ENCODE measurements at regions not wholly inside any gene's neighbourhood (a gene's known extent, or its start where the extent isn't known, plus 50 kb on each side); places are given as distances from the start of the nearest gene placed in this dataset.

DNA sequence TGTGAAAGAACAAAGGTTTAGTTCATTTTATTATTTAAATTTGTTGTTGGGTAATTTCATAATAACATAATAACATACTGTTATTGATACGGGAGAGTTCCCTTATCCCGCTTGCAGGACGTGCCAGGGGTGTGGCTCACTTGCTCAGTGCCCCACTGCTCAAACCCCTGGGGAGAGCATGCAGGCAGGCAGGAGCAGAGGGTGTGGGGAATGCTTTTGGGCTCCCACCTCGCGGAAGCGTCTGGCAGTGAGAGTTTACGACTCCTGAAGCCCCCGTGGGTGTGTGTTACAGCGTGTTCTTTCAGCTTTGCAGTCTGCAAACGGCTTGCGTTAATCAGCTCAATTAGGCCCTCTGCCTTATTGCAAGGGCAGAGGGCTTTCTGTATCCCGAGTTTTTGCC is 675.9 kb downstream of the SEMA5A start:
- Histone ChIP-seq H3K27me3 (ENCODE audit: control insufficient read depth, insufficient read depth, low read length) (no peaks in the 10 kb centered on the region), H3K4me3 (ENCODE audit: insufficient read depth, low read depth, low read length) (no peak overlapping the region), H3K36me3 (replicated peaks; ENCODE audit: control insufficient read depth, insufficient read depth, low read length) (no peaks in the 10 kb centered on the region)
- DNase-seq: no peak

DNA sequence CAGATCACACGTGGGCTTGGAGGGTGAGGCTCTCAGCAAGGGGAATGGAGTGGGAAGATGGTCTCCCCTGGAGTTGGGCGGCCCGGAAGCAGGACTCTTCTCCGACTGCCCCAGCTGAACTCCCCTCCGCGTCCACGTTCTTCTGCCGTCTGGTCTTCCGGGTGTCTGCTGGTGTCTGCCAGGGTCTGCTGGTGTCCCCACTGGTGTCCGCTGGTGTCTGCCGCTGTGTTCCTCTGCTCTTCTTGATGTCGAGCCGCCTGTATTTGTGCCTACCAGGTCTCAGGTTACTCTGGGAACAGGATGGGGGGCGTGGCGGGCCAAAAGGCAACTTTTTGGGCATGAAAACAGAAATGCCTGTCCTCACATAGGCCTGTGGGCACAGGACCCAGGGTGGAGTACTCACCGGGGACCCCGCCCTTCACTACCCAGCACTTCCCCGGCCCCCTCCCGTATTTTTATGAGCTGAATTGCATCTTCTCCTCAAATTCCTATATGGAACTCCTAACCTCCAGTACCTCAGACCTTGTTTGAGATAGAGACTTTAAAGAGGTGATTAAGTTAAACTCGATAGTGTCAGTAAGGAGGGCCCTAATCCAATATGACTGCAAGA is 675.4 kb downstream of the SEMA5A start:
- no peak for DNase-seq
- no peak overlapping the region for H3K4me3 ChIP-seq (ENCODE audit: insufficient read depth, low read depth, low read length)
- H3K27me3 ChIP-seq (ENCODE audit: control insufficient read depth, insufficient read depth, low read length): no peaks in the 10 kb centered on the region
- H3K36me3 ChIP-seq (replicated peaks; ENCODE audit: control insufficient read depth, insufficient read depth, low read length): no peaks in the 10 kb centered on the region

DNA sequence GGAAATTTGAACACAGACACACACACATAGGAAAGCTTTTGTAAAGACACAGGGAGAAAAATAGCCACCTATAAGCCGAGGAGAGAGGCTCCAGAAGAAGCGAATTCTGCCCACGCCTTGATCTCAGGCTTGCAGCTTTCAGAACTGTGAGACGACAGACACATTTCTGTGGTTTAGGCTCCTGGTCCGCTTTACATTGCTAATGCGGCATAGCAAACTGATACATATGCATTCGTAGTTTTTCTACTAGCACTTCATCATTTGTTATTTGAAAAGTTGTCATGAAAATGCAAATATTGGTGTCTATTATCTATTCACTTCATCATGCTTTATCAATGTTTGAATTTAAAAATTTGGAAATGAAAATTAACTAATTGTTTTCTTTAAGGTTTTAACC is 674.9 kb downstream of the SEMA5A start:
- Histone ChIP-seq H3K36me3 (replicated peaks; ENCODE audit: control insufficient read depth, insufficient read depth, low read length) (no peaks in the 10 kb centered on the region), H3K4me3 (ENCODE audit: insufficient read depth, low read depth, low read length) (no peak overlapping the region), H3K27me3 (ENCODE audit: control insufficient read depth, insufficient read depth, low read length) (no peaks in the 10 kb centered on the region)
- no peak for DNase-seq

DNA sequence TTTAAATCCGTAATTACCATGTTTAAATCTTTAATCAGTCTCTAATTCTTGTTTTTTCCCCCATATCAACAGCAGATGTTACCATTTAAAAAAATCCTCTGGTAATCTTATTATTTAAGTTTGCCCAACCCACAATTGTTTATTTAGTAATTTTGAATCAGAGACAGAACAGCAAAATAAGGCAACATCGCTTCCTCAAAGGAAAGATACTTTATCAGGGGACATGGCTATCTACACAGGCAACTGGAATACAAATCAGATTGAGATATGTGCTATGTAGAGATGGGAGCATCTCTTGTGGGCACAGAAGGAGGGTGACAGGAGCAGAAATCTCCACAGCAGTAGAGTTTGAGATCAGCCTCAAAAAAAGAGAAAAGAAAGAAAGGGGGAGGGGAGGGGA is 674.4 kb downstream of the SEMA5A start:
- no peak for DNase-seq
- Histone ChIP-seq H3K4me3 (ENCODE audit: insufficient read depth, low read depth, low read length) (no peak overlapping the region), H3K36me3 (replicated peaks; ENCODE audit: control insufficient read depth, insufficient read depth, low read length) (no peaks in the 10 kb centered on the region), H3K27me3 (ENCODE audit: control insufficient read depth, insufficient read depth, low read length) (no peaks in the 10 kb centered on the region)

DNA sequence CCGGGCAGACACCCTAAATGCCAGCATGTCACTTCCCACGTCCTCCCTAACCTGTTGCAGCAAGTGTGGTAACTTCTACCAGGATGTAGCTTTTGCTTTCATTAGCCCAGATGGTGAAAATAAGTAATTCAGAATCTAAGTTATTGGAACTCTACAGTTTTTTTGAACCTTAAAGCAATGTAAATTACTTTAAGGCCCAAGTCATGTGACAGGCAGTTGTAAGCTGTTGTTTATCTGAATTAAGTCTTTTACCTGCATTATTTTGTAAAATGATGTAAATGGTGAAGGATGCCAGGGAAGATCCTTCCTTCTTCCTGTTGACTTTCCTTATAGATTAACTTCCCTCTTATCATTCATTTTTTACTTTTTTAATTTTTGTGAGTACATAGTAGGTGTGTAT is 670.2 kb downstream of the SEMA5A start:
- Histone ChIP-seq H3K4me3 (ENCODE audit: insufficient read depth, low read depth, low read length) (no peak overlapping the region), H3K36me3 (replicated peaks; ENCODE audit: control insufficient read depth, insufficient read depth, low read length) (no peaks in the 10 kb centered on the region), H3K27me3 (ENCODE audit: control insufficient read depth, insufficient read depth, low read length) (no peaks in the 10 kb centered on the region)
- DNase-seq: no peak

DNA sequence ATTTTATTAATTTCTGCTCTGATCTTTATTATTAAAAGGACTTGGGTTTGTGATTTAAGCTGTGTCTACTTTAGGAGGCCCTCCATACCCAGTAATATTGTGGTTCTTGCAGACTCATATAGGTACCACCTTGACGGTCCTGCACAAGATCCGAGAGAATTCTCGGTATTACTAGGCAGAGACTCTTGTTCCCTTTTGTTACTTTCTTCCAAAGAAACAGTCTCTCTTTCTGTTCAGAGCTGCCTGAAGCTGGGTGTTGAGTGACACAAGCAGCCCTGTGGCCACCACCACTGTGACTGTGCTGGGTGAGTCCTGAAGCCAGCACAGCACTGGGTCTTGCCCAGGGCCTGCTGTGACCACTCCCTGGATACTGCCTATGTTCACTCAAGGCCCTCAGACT is 666.6 kb downstream of the SEMA5A start:
- Histone ChIP-seq H3K4me3 (ENCODE audit: insufficient read depth, low read depth, low read length) (no peak overlapping the region), H3K36me3 (replicated peaks; ENCODE audit: control insufficient read depth, insufficient read depth, low read length) (no peaks in the 10 kb centered on the region), H3K27me3 (ENCODE audit: control insufficient read depth, insufficient read depth, low read length) (no peaks in the 10 kb centered on the region)
- DNase-seq: no peak

DNA sequence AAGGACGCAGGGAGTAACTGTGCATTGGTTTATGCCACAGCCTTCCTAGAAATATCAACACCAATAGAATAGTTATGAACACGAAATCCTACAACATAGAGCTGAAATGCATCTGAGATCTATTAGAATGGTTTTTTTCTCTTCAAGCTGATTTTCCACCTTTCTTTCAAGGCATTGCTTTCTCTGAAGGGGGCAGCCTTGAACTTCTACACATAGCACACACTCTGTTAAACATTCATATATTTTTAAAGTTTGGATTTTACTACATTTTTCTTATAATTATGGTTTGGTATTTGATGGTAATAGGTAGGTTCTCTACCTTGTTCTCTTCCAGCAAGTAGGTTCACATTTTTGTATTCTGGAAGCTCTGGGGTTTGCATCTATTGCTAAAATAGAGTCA is 661.8 kb downstream of the SEMA5A start:
- DNase-seq: no peak
- no peak overlapping the region for H3K4me3 ChIP-seq (ENCODE audit: insufficient read depth, low read depth, low read length)
- no peaks in the 10 kb centered on the region for H3K27me3 ChIP-seq (ENCODE audit: control insufficient read depth, insufficient read depth, low read length)
- H3K36me3 ChIP-seq (replicated peaks; ENCODE audit: control insufficient read depth, insufficient read depth, low read length): no peaks in the 10 kb centered on the region

DNA sequence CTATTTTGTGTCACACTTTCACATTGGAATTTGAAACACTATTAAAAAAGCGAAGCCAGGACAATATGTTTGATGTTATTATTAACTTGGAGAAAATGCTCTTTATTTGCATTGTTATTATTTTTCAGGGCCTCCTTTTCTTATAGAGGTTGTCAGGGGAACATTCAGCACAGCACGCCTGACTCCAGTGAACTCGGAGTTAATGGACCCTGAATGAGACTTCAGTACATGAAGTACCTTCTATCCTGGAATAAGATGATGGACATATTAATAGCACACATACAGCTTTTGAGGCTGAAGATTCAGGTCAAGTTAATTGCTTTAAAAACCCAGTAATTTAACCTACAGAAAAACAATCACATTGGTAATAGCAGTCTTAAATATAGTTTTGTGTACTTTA is 652.9 kb downstream of the SEMA5A start:
- Histone ChIP-seq H3K36me3 (replicated peaks; ENCODE audit: control insufficient read depth, insufficient read depth, low read length) (no peaks in the 10 kb centered on the region), H3K27me3 (ENCODE audit: control insufficient read depth, insufficient read depth, low read length) (no peaks in the 10 kb centered on the region), H3K4me3 (ENCODE audit: insufficient read depth, low read depth, low read length) (no peak overlapping the region)
- DNase-seq: no peak

DNA sequence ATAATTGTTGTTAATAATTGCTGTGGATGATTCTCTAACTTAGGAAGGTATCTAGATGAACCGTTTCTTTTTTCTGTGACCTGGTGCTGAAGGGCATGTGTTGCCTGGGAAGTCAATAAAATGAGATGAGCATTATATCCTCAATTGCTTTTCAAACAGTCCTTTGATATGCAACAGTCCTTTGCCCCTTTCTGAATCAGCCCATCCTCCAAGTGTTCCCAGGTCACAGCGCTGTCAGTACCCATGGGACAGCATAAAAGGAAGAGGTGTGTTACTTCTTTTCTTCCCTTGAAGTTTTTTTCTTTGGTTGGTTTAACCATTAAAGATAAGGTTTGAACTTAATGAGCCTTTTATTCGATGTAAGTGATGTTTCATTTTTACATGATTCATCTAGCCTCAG is 651.8 kb downstream of the SEMA5A start:
- no peaks in the 10 kb centered on the region for H3K27me3 ChIP-seq (ENCODE audit: control insufficient read depth, insufficient read depth, low read length)
- no peaks in the 10 kb centered on the region for H3K36me3 ChIP-seq (replicated peaks; ENCODE audit: control insufficient read depth, insufficient read depth, low read length)
- H3K4me3 ChIP-seq (ENCODE audit: insufficient read depth, low read depth, low read length): no peak overlapping the region
- DNase-seq: no peak

DNA sequence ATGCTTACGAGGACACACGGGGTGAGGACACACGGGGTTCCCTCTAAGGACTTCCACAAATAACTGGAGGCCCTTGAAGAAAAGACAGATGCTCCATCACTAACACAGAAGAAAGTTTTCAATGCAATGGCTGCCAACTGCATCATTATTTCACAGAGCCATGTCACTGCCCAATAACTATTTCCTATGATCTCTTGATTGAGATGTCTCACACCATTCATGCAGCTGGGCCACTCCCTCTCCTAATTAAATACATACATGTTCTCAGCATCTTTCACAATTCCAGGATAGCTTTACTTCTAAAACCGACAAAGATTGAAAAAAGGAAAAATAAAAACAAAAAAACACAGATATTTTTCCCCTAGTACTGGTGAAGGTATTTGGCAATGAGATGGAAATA is 650.8 kb downstream of the SEMA5A start:
- Histone ChIP-seq H3K27me3 (ENCODE audit: control insufficient read depth, insufficient read depth, low read length) (no peaks in the 10 kb centered on the region), H3K36me3 (replicated peaks; ENCODE audit: control insufficient read depth, insufficient read depth, low read length) (no peaks in the 10 kb centered on the region), H3K4me3 (ENCODE audit: insufficient read depth, low read depth, low read length) (no peak overlapping the region)
- DNase-seq: no peak

DNA sequence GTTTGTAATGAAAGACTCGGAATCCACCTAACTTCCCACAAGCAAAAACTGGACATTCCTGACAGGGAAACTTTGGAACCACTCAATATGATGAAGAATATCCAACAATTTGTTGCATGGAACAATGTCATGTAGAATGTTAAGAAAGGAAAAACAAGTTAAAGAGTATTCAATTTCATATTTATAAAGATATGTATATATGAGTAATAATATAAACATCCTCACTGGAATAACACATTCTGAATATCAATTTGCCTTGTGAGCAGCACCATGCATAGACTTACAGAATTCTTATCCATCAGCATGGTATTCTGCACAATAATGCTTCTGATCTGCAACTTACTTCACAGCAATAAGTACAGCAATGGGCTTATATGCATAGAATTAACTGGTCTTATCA is 650.3 kb downstream of the SEMA5A start:
- H3K36me3 ChIP-seq (replicated peaks; ENCODE audit: control insufficient read depth, insufficient read depth, low read length): no peaks in the 10 kb centered on the region
- no peak overlapping the region for H3K4me3 ChIP-seq (ENCODE audit: insufficient read depth, low read depth, low read length)
- DNase-seq: no peak
- no peaks in the 10 kb centered on the region for H3K27me3 ChIP-seq (ENCODE audit: control insufficient read depth, insufficient read depth, low read length)

DNA sequence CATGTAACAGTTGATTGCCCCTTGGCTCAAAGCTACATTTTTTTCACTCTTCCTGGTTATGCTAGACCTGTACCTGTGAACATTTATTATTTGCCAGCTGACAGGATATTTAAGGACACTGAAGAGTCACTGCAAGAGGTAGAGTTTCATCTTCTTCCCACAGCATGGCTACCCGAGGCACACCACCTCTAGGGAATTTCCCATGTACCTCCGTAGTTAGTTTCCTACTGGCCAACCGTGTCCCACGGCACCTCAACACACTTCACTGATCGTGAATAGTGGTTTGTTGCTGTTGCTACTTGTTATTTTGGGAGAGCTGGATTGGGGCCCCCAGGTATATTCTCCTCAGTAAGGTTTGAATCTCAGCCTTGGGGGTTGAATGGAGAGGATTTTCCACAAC is 648.6 kb downstream of the SEMA5A start:
- H3K4me3 ChIP-seq (ENCODE audit: insufficient read depth, low read depth, low read length): no peak overlapping the region
- no peaks in the 10 kb centered on the region for H3K27me3 ChIP-seq (ENCODE audit: control insufficient read depth, insufficient read depth, low read length)
- no peaks in the 10 kb centered on the region for H3K36me3 ChIP-seq (replicated peaks; ENCODE audit: control insufficient read depth, insufficient read depth, low read length)
- no peak for DNase-seq

DNA sequence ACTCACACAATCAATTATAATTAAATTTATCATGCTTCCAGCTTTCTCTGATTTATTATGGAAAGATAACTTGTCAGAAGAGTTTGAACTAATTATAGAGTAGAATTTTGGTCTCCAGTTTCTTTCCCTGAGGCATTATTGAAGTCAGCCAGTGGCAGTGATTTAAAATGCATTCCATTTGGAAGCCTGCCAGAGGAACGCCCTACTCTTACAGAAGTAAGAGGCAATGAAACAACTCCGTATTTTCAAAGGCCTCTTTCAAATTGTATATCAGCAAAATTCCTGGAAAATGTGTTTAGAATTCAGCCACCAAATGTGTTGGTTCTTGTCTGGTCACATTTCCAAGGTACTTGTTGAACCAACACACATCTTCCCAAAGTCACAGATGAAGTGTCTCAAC is 640.9 kb downstream of the SEMA5A start:
- Histone ChIP-seq H3K4me3 (ENCODE audit: insufficient read depth, low read depth, low read length) (no peak overlapping the region), H3K27me3 (ENCODE audit: control insufficient read depth, insufficient read depth, low read length) (no peaks in the 10 kb centered on the region), H3K36me3 (replicated peaks; ENCODE audit: control insufficient read depth, insufficient read depth, low read length) (no peaks in the 10 kb centered on the region)
- no peak for DNase-seq

DNA sequence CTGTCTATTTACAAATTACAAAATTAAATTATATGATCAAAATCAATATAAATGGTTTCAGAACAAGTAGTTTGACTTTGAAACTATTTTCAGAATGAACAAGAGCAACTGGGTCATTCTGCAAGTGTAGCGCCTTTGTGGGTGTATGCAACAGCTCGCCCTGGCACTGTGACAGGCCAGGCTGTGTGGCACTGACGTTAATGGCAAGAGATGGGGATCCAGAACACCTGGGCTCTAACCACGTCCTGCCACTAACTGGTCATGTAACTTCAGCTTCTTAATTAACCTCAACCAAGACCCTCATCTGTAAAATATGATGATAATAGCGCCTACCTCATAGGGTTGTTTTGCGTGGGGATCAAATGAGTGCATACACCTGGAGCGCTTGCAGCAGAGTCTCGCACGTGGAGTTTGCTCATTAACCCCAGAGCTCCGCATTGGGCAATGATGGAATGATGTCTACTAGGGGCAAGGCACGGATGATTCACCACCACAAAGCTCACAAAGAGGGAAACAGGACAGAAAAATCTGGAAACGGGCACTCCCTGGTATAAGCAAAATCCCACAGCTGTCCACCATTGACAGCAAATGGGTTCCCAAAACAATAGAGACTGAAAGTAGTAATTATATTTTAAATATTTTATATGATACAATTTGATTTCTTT is 639.4 kb downstream of the SEMA5A start:
- H3K27me3 ChIP-seq (ENCODE audit: control insufficient read depth, insufficient read depth, low read length): no peaks in the 10 kb centered on the region
- no peak for DNase-seq
- H3K4me3 ChIP-seq (ENCODE audit: insufficient read depth, low read depth, low read length): no peak overlapping the region
- H3K36me3 ChIP-seq (replicated peaks; ENCODE audit: control insufficient read depth, insufficient read depth, low read length): no peaks in the 10 kb centered on the region

DNA sequence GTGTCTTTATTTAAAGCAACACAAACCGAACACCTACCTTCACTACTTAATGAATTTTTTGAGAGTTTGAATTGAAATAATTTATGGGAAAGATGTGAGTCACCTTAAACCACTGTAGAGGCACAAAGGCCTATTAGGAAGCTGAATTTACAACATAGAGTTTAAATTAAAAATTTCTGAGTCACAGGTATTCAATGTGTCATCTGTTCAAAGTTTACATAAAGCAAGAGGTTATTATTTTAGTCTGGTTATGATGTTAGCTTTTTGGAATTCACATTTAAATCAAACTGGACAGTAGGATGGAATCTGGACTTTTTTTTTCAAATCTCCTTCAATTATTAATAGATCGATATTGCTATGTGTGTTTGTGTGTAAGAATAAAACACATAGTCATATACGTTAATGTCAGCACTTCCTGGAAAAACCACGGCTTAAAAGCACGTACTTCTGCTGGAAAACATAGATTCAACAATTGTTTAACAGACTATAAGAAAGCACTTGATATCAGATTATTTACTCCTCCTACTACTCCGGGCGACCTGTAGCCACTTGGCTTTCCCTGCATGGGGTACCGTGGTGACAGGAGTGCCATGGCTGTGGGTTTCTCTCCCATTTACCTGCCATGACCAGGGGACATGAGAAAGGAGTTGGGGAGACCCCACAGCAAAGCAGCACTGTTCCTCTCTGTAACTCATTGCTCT is 638.6 kb downstream of the SEMA5A start:
- Histone ChIP-seq H3K36me3 (replicated peaks; ENCODE audit: control insufficient read depth, insufficient read depth, low read length) (no peaks in the 10 kb centered on the region), H3K4me3 (ENCODE audit: insufficient read depth, low read depth, low read length) (no peak overlapping the region), H3K27me3 (ENCODE audit: control insufficient read depth, insufficient read depth, low read length) (no peaks in the 10 kb centered on the region)
- DNase-seq: no peak

Measured in H7 (cell line).